ENCODE measurements at regions not wholly inside any gene's neighbourhood (a gene's known extent, or its start where the extent isn't known, plus 50 kb on each side); places are given as distances from the start of the nearest gene placed in this dataset.

DNA sequence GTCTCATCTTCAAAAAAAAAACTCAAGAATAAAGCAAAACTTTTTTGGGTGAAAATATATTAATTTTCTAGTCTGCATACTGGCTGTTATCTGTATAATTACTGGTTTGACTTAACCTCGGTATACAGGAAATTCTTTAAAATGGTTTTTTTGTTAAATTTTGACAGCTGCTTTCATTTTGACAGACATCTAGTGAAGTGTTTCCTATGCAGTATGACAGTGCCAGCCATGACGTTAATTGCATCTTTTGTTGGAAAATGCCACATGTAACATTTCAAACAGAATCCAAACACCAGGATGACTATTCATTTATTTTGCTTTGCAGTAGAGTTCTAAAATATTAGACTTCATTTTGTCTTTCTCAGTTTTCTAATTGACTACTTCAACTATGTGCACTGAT is 460.4 kb downstream of the NXPH1 start:
- TF ChIP-seq, protein P1, sequence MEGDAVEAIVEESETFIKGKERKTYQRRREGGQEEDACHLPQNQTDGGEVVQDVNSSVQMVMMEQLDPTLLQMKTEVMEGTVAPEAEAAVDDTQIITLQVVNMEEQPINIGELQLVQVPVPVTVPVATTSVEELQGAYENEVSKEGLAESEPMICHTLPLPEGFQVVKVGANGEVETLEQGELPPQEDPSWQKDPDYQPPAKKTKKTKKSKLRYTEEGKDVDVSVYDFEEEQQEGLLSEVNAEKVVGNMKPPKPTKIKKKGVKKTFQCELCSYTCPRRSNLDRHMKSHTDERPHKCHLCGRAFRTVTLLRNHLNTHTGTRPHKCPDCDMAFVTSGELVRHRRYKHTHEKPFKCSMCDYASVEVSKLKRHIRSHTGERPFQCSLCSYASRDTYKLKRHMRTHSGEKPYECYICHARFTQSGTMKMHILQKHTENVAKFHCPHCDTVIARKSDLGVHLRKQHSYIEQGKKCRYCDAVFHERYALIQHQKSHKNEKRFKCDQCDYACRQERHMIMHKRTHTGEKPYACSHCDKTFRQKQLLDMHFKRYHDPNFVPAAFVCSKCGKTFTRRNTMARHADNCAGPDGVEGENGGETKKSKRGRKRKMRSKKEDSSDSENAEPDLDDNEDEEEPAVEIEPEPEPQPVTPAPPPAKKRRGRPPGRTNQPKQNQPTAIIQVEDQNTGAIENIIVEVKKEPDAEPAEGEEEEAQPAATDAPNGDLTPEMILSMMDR (conservative IDR thresholded peaks at IDR 0.05; ENCODE audit: control insufficient read depth, insufficient read depth, low read depth, low read length) = no peak
- no peak for DNase-seq (ENCODE audit: low read depth)
- H3K4me3 ChIP-seq (ENCODE audit: control insufficient read depth, low read depth, low read length) = no peak overlapping the region

DNA sequence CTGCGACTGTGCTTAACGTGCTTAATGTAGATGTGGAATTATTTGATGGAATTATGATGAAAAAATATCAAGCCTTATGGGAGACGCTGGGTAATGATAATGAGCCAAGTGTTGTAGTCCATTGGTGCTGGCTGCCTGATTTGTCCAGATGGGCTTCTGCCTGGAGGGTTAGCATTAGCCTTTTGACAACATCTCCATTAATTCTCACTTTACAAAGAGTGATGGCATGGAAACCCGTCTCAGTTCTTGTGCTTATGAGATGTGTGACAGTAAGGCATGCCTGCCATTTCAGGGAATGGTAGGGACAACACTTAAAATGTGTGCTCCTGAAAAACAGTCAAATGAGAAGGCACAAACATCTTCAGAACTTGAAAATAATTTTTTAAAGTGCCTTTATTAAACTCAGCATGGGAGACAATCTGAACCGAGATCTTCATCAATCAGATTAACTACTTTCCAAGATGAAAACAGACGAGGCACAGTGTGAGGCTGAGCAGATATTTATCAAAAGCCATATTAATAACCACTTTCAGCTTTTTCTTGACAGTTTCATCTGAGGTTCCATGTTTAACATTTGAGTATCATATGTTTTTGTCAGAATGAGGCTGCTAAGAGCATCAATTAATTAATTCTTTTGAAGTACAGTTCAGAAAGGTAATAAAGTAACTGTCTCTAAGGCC is 473.1 kb downstream of the NXPH1 start:
- no peak overlapping the region for H3K4me3 ChIP-seq (ENCODE audit: control insufficient read depth, low read depth, low read length)
- no peak for DNase-seq (ENCODE audit: low read depth)
- TF ChIP-seq, protein P1 (conservative IDR thresholded peaks at IDR 0.05; ENCODE audit: control insufficient read depth, insufficient read depth, low read depth, low read length) = no peak

DNA sequence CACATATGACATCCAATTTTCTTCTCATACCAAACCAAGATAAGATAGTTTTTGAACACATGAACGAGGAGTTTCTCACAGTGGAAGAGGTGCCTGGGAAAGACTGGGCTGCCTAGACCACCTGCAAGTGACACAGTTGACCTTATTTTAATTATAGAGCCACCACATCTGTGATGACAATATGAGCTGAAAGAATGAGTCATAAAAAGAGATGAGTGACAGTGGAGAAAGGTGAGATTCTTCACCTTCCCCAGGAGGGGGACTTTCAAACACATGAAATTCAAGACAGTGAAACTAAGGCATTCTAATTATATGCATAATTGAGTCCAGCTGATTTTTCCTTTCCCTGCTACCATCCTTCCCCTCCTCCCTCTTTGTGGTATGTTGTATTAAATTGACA is 475.5 kb downstream of the NXPH1 start:
- H3K4me3 ChIP-seq (ENCODE audit: control insufficient read depth, low read depth, low read length) = no peak overlapping the region
- TF ChIP-seq, protein P1 (conservative IDR thresholded peaks at IDR 0.05; ENCODE audit: control insufficient read depth, insufficient read depth, low read depth, low read length) = no peak
- DNase-seq (ENCODE audit: low read depth) = no peak

DNA sequence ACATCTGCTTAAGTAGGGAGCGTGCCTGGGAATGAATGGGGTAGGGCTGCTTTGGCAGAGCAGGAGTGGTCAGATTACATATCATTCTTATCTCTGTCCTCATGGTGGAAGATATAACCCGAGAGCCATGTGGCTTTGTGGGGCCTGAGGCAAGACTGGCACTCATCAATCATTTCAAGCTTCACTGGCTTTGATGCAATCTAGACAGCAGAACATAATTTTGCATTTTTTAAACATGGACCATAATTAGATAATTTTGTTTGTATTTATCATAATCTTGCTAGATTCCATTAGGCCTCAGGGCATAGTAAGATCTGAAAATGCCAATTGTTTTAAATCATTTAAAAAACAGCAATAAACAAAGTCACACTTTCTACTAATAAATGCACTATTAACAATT is 480.3 kb downstream of the NXPH1 start:
- H3K4me3 ChIP-seq (ENCODE audit: control insufficient read depth, low read depth, low read length) = no peak overlapping the region
- TF ChIP-seq, protein P1 (conservative IDR thresholded peaks at IDR 0.05; ENCODE audit: control insufficient read depth, insufficient read depth, low read depth, low read length) = no peak
- no peak for DNase-seq (ENCODE audit: low read depth)

DNA sequence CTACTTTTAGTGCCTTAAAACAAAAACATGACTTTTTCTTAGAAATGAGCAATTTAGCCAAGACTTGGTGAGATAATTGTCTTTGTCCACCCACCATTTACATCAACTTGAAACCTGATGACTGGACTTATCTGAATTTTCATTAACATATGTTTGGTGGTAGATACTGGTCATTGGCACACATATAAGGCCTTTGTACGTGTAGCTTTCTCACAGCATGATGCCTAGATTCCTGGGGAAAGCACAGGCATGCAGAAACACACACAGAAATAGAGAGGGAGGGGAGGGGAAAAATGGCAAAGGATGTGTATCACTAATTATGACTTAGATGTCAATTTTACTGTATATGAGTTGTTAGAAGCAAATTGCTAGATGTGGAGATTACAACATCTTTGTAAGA is 488.4 kb downstream of the NXPH1 start:
- no peak overlapping the region for H3K4me3 ChIP-seq (ENCODE audit: control insufficient read depth, low read depth, low read length)
- TF ChIP-seq, protein P1 (conservative IDR thresholded peaks at IDR 0.05; ENCODE audit: control insufficient read depth, insufficient read depth, low read depth, low read length) = no peak
- DNase-seq (ENCODE audit: low read depth) = no peak

DNA sequence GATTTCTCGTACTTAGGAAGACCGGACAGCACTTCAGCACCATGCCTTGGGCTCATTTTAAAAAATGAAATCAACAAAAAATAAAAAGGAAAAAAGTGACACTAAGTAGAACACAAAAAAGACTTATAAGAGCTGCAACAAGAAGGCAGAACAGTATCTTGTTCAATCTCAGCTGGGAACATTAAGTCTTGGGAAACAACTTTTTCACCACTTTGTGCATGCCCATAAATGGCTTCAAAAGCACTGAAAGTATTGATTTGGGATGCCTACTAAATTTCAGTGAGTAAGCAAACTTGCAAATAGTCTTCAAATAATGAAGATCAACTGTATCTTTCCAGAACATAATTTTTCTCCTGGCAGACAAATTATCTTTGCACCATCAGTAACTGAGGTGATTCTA is 489.3 kb downstream of the NXPH1 start:
- no peak for DNase-seq (ENCODE audit: low read depth)
- TF ChIP-seq, protein P1 (conservative IDR thresholded peaks at IDR 0.05; ENCODE audit: control insufficient read depth, insufficient read depth, low read depth, low read length) = no peak
- H3K4me3 ChIP-seq (ENCODE audit: control insufficient read depth, low read depth, low read length) = no peak overlapping the region

Measured in fibroblast of mammary gland (primary cell).